ENCODE measurements at regions not wholly inside any gene's neighbourhood (a gene's known extent, or its start where the extent isn't known, plus 50 kb on each side); places are given as distances from the start of the nearest gene placed in this dataset.

- TF ChIP-seq, protein P1, sequence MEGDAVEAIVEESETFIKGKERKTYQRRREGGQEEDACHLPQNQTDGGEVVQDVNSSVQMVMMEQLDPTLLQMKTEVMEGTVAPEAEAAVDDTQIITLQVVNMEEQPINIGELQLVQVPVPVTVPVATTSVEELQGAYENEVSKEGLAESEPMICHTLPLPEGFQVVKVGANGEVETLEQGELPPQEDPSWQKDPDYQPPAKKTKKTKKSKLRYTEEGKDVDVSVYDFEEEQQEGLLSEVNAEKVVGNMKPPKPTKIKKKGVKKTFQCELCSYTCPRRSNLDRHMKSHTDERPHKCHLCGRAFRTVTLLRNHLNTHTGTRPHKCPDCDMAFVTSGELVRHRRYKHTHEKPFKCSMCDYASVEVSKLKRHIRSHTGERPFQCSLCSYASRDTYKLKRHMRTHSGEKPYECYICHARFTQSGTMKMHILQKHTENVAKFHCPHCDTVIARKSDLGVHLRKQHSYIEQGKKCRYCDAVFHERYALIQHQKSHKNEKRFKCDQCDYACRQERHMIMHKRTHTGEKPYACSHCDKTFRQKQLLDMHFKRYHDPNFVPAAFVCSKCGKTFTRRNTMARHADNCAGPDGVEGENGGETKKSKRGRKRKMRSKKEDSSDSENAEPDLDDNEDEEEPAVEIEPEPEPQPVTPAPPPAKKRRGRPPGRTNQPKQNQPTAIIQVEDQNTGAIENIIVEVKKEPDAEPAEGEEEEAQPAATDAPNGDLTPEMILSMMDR (IDR thresholded peaks at IDR 0.05; ENCODE audit: low read depth, low read length): no peak
- no peak for TF ChIP-seq EZH2phosphoT487 (IDR thresholded peaks at IDR 0.05; ENCODE audit: low read depth)
Measured at GRCh38 chr20:51300104-51300503, 242.4 kb downstream of the NFATC2 start.
